ENCODE measurements at regions not wholly inside any gene's neighbourhood (a gene's known extent, or its start where the extent isn't known, plus 50 kb on each side); places are given as distances from the start of the nearest gene placed in this dataset.

GRCh38 chr1:60880202-60880601 lies 202.2 kb upstream of the NFIA start:
- Histone ChIP-seq H2AFZ (ENCODE audit: low read depth, low read length) (no peak overlapping the region), H3K4me3 (ENCODE audit: low read length) (no peak overlapping the region), H3F3A (ENCODE audit: insufficient read depth, low read length, poor library complexity, severe bottlenecking) (no peaks in the 10 kb centered on the region), H3K4me2 (ENCODE audit: low read length) (no peak overlapping the region), H3K79me2 (replicated peaks; ENCODE audit: insufficient read depth, low read length) (no peaks in the 10 kb centered on the region), H3K36me3 (ENCODE audit: insufficient read depth, low read length) (no peaks in the 10 kb centered on the region), H4K20me1 (ENCODE audit: insufficient read depth) (no peaks in the 10 kb centered on the region), H3K9me3 (ENCODE audit: low read length) (no peaks in the 10 kb centered on the region), H3K27ac (ENCODE audit: low read length) (no peak overlapping the region), H3K9me2 (ENCODE audit: insufficient read depth, low read length) (no peaks in the 10 kb centered on the region), H3K9ac (ENCODE audit: low read length) (no peak overlapping the region), H3K27me3 (ENCODE audit: insufficient read depth, low read depth, low read length) (no peaks in the 10 kb centered on the region)
- TF ChIP-seq CTCF (IDR thresholded peaks at IDR 0.05; ENCODE audit: poor library complexity, severe bottlenecking), result no peak
- no peak for TF ChIP-seq EZH2 (IDR thresholded peaks at IDR 0.05; ENCODE audit: borderline replicate concordance, insufficient read depth, low read length, poor library complexity, severe bottlenecking)
- TF ChIP-seq TAF1 (IDR thresholded peaks at IDR 0.05; ENCODE audit: low read depth), result no peak
- no peak for TF ChIP-seq MXI1 (conservative IDR thresholded peaks at IDR 0.05; ENCODE audit: poor library complexity, severe bottlenecking)
- no peak for TF ChIP-seq REST (IDR thresholded peaks at IDR 0.05; ENCODE audit: borderline replicate concordance)
- TF ChIP-seq EP300 (conservative IDR thresholded peaks at IDR 0.05; ENCODE audit: poor library complexity, severe bottlenecking), result no peak
- no peak for TF ChIP-seq RAD21 (conservative IDR thresholded peaks at IDR 0.05)
- TF ChIP-seq SMC3 (conservative IDR thresholded peaks at IDR 0.05; ENCODE audit: poor library complexity), result no peak
- no peak for TF ChIP-seq POLR2AphosphoS5 (IDR thresholded peaks at IDR 0.05)

GRCh38 chr1:60878323-60878722 lies 204.0 kb upstream of the NFIA start:
- H3K9ac ChIP-seq (ENCODE audit: low read length), result no peak overlapping the region
- H3K36me3 ChIP-seq (ENCODE audit: insufficient read depth, low read length), result no peaks in the 10 kb centered on the region
- no peak overlapping the region for H3K4me3 ChIP-seq (ENCODE audit: low read length)
- TF ChIP-seq CTCF (IDR thresholded peaks at IDR 0.05; ENCODE audit: poor library complexity, severe bottlenecking) (no peak), MXI1 (conservative IDR thresholded peaks at IDR 0.05; ENCODE audit: poor library complexity, severe bottlenecking) (no peak), EP300 (conservative IDR thresholded peaks at IDR 0.05; ENCODE audit: poor library complexity, severe bottlenecking) (no peak), SMC3 (conservative IDR thresholded peaks at IDR 0.05; ENCODE audit: poor library complexity) (no peak), RAD21 (conservative IDR thresholded peaks at IDR 0.05) (no peak), POLR2AphosphoS5 (IDR thresholded peaks at IDR 0.05) (no peak), REST (IDR thresholded peaks at IDR 0.05; ENCODE audit: borderline replicate concordance) (no peak), EZH2 (IDR thresholded peaks at IDR 0.05; ENCODE audit: borderline replicate concordance, insufficient read depth, low read length, poor library complexity, severe bottlenecking) (no peak), TAF1 (IDR thresholded peaks at IDR 0.05; ENCODE audit: low read depth) (no peak)
- no peak overlapping the region for H3K27ac ChIP-seq (ENCODE audit: low read length)
- no peak overlapping the region for H2AFZ ChIP-seq (ENCODE audit: low read depth, low read length)
- no peaks in the 10 kb centered on the region for H3K9me2 ChIP-seq (ENCODE audit: insufficient read depth, low read length)
- no peaks in the 10 kb centered on the region for H3K9me3 ChIP-seq (ENCODE audit: low read length)
- H3K79me2 ChIP-seq (replicated peaks; ENCODE audit: insufficient read depth, low read length), result no peaks in the 10 kb centered on the region
- H3K27me3 ChIP-seq (ENCODE audit: insufficient read depth, low read depth, low read length), result no peaks in the 10 kb centered on the region
- H4K20me1 ChIP-seq (ENCODE audit: insufficient read depth), result no peaks in the 10 kb centered on the region
- no peaks in the 10 kb centered on the region for H3F3A ChIP-seq (ENCODE audit: insufficient read depth, low read length, poor library complexity, severe bottlenecking)
- H3K4me2 ChIP-seq (ENCODE audit: low read length), result no peak overlapping the region
